ENCODE measurements at regions not wholly inside any gene's neighbourhood (a gene's known extent, or its start where the extent isn't known, plus 50 kb on each side); places are given as distances from the start of the nearest gene placed in this dataset.

DNA sequence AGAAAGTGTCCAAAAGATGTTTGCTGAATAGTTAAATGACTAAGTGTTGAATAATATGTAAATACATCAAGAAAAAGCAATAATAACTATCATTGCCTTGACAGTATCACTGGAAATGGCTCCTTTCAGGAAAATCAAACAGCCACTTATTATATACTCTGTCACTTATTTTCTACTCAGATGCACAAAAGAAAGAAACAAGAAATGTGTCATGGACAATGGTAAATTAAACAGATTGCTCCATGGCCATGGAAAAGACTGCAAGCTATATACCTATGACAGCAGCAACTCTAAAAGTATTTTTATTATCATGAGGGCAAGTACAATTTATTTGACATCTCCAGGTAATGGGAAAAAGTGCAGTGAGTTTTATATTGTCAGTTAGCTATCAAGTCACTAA is 52.9 kb upstream of the GUCY1A2 start:
- H3K27me3 ChIP-seq (ENCODE audit: control insufficient read depth, insufficient read depth, low read length), result no peaks in the 10 kb centered on the region
- H3K9me3 ChIP-seq (ENCODE audit: control insufficient read depth, insufficient read depth, low read length), result no peaks in the 10 kb centered on the region
- no peaks in the 10 kb centered on the region for H3K4me1 ChIP-seq (ENCODE audit: control insufficient read depth, insufficient read depth, low read length)
- no peak overlapping the region for H3K9ac ChIP-seq (ENCODE audit: low read depth, low read length)
- H3K4me3 ChIP-seq (ENCODE audit: low read depth, low read length), result no peak overlapping the region
- no peaks in the 10 kb centered on the region for H3K36me3 ChIP-seq (ENCODE audit: control insufficient read depth, insufficient read depth, low read length)
- no peak overlapping the region for H3K27ac ChIP-seq (ENCODE audit: low read depth, low read length)
